ENCODE measurements at regions not wholly inside any gene's neighbourhood (a gene's known extent, or its start where the extent isn't known, plus 50 kb on each side); places are given as distances from the start of the nearest gene placed in this dataset.

- no peak for FAIRE-seq
- Histone ChIP-seq H3K27me3 (ENCODE audit: control insufficient read depth in 2 of 2, insufficient read depth in 2 of 2, low read length in 2 of 2) (no peaks in the 10 kb centered on the region), H3K36me3 (ENCODE audit: control insufficient read depth in 2 of 2, extremely low read depth in 1 of 2, insufficient read depth in 2 of 2, low read length in 2 of 2) (no peaks in the 10 kb centered on the region), H3K27ac (ENCODE audit: insufficient read depth, low read depth, low read length) (no peak overlapping the region), H3K4me3 (replicated peaks in 1 of 3; ENCODE audit: insufficient read depth in 1 of 3, low read depth in 1 of 3, low read length in 3 of 3) (no peak overlapping the region), H3K4me2 (ENCODE audit: insufficient read depth, low read length) (no peak overlapping the region), H3K79me2 (ENCODE audit: control insufficient read depth, insufficient read depth, low read length) (no peaks in the 10 kb centered on the region), H3K9ac (replicated peaks; ENCODE audit: extremely low read depth, insufficient read depth, low read length) (no peak overlapping the region), H3K9me3 (replicated peaks; ENCODE audit: control insufficient read depth, insufficient read depth, low read length) (no peaks in the 10 kb centered on the region), H2AFZ (ENCODE audit: low read depth, low read length) (no peak overlapping the region), H4K20me1 (replicated peaks; ENCODE audit: control insufficient read depth, extremely low read depth, insufficient read depth, low read length) (no peaks in the 10 kb centered on the region), H3K9me1 (replicated peaks; ENCODE audit: control insufficient read depth, extremely low read depth, insufficient read depth, low read length) (no peaks in the 10 kb centered on the region), H3K4me1 (ENCODE audit: control insufficient read depth, extremely low read depth, insufficient read depth, low read length) (no peaks in the 10 kb centered on the region)
- TF ChIP-seq POLR2A (IDR thresholded peaks at IDR 0.05; ENCODE audit: low read depth, low read length) (no peak), POLR2AphosphoS5 (IDR thresholded peaks at IDR 0.05; ENCODE audit: insufficient read depth, low read depth, low read length) (no peak), MAX (IDR thresholded peaks at IDR 0.05; ENCODE audit: insufficient read depth, insufficient read length) (no peak), EZH2 (IDR thresholded peaks at IDR 0.05; ENCODE audit: borderline replicate concordance, low read depth, low read length, severe bottlenecking) (no peak), GATA2 (IDR thresholded peaks at IDR 0.05; ENCODE audit: insufficient read depth, insufficient read length, low read depth, low read length) (no peak), CTCF (IDR thresholded peaks at IDR 0.05; ENCODE audit: extremely low read depth in 1 of 2, insufficient read depth in 1 of 2, low read depth in 1 of 2, low read length in 2 of 2) (no peak), FOS (IDR thresholded peaks at IDR 0.05; ENCODE audit: borderline replicate concordance, insufficient read depth, low read length) (no peak), JUN (IDR thresholded peaks at IDR 0.05; ENCODE audit: borderline replicate concordance, insufficient read depth, insufficient read length, low read depth) (no peak), MYC (IDR thresholded peaks at IDR 0.05; ENCODE audit: low read depth, low read length) (no peak)
- DNase-seq (ENCODE audit: low read depth, low spot score) = no peak
- ChIA-PET CTCF (interaction anchor here (1.2 to 2.1 kb wide), 2 partner anchors 14 to 974 kb away, joined by 3 to 17 read pairs; no protein-coding TSS in a partner anchor), POLR2A (no interaction called here)
- intact Hi-C loops (cut with micrococcal nuclease) = no loop called here
- no TSS peak for BruUV-seq (replicated peaks)
- dilution Hi-C loops (cut with MboI; ENCODE audit: extremely low pct_ligation_motif_present, low sequenced_read_pairs) = no loop called here
Measured at GRCh38 chr5:101404531-101404930, 501.4 kb upstream of the ST8SIA4 start.
